Uterus (tissue), 3 donors: ENCODE measurements at regions not wholly inside any gene's neighbourhood (a gene's known extent, or its start where the extent isn't known, plus 50 kb on each side); places are given as distances from the start of the nearest gene placed in this dataset. TPM values are rescaled to one million over a fixed set of nuclear protein-coding genes. Genes with fewer than 3 reads are reported as not detected.

ENCODE experiments used
- DNase-seq, 2 donors: peaks; one replicate each; pipeline ENCODE4 v3.0.0-alpha.2; 2019 to 2020
- H3K27ac ChIP-seq, 2 donors: fragments of 200-600 bp; sonication (generic); 1 replicate in 1 of 2; 2 replicates in 1 of 2; pipeline ENCODE4 v1.5.1; 2016 to 2018
- H3K27me3 ChIP-seq, 2 donors: fragments of 200-600 bp; sonication (generic); one replicate each; pipeline ENCODE4 v1.5.1; 2018 to 2019; ENCODE audit warnings: control low read depth in 1 of 2
- H3K36me3 ChIP-seq, 2 donors: fragments of 200-600 bp; sonication (generic); one replicate each; pipeline ENCODE4 v1.5.1; 2019; ENCODE audit warnings: control low read depth in 1 of 2
- H3K4me1 ChIP-seq, 2 donors: fragments of 200-600 bp; sonication (generic); one replicate each; pipeline ENCODE4 v1.5.1; 2018 to 2019; ENCODE audit warnings: control low read depth in 1 of 2
- H3K4me3 ChIP-seq, 2 donors: fragments of 200-600 bp; sonication (generic); 1 replicate in 1 of 2; 2 replicates in 1 of 2; pipeline ENCODE4 v1.5.1; 2018 to 2019; ENCODE audit warnings: mild to moderate bottlenecking in 1 of 2
- H3K9me3 ChIP-seq, 2 donors: fragments of 200-600 bp; sonication (generic); one replicate each; pipeline ENCODE4 v1.5.1; 2019; ENCODE audit warnings: control low read depth in 1 of 2
- CTCF ChIP-seq, 4 experiments: fragments of 200-600 bp in 2 of 4; fragments of 450-650 bp in 2 of 4; sonication (generic) in 2 of 4; IDR thresholded peaks; one replicate each; pipeline ENCODE4 v1.5.1; 2016 to 2019; ENCODE audit warnings: antibody characterized with exemption in 4 of 4, mild to moderate bottlenecking in 2 of 4, moderate library complexity in 1 of 4
- POLR2A ChIP-seq, 2 donors: fragments of 450-650 bp; IDR thresholded peaks; one replicate each; pipeline ENCODE4 v1.6.1; 2016; ENCODE audit warnings: antibody characterized with exemption in 2 of 2, mild to moderate bottlenecking in 1 of 2, moderate library complexity in 1 of 2
- intact Hi-C: fragments of 100-400 bp; cut with DNase I; formaldehyde crosslinking; loops from one replicate; pipeline ENCODE4 v1.15.1; 2023; ENCODE audit warnings: low total_unique reads
- small RNA-seq: library from RNA; depleted of rRNA; stranded (forward); fragments of <200 nt; gene quantifications from one replicate; pipeline ENCODE3, GENCODE V24; 2016
- donor health status: DM: yes; HTN: yes; CAD: no.

GRCh38 chr1:38102636-38103035 is 56.0 kb upstream of the POU3F1 start:
- Histone ChIP-seq H3K4me3 (no peak overlapping the region), H3K9me3 (no peaks in the 10 kb centered on the region), H3K4me1 (no peaks in the 10 kb centered on the region), H3K36me3 (no peaks in the 10 kb centered on the region), H3K27me3 (no peaks in the 10 kb centered on the region), H3K27ac (no peak overlapping the region)
- intact Hi-C loops = no loop called here
- no peak for TF ChIP-seq POLR2A (IDR thresholded peaks at IDR 0.05)
- TF ChIP-seq CTCF (IDR thresholded peaks at IDR 0.05) = no peak
- no peak for DNase-seq

DNA sequence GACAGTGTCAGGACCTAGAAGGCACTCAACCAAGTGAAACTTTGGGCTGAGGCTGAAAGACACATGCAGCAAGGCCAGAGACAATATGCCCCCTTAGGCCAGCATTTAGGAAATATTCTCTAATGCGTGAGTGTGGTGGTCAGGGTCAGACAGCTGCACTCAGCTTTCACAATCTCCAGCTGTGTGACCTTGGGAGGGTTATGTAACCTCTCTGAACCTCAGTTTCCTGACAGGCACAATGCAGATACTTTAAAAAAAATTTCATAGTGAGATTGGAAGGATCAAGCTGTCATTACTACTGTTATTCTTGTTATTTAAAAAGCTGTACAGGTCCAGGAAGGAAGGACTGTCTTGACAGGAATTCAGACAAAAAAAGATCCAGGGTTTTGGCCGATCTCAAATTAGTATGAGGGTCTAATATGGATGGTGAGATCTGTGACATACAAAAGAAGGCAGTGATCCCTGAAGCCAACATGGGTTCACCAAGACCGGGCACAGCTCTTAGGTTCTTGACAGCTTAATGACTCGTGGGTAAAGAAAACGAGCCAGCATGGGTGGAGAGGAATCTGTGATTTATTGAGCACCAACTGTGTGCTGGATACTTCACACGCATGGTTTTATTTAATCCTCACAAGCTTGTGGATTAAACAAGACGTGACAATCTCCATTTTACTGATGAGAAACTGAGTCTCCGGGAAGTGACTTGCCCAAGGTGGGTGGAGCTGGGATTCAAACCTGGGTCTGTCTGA is 54.6 kb upstream of the POU3F1 start:
- Histone ChIP-seq H3K27ac (no peak overlapping the region), H3K27me3 (no peaks in the 10 kb centered on the region), H3K4me1 (no peaks in the 10 kb centered on the region), H3K4me3 (no peak overlapping the region), H3K36me3 (no peaks in the 10 kb centered on the region), H3K9me3 (no peaks in the 10 kb centered on the region)
- no peak for DNase-seq
- intact Hi-C loops = no loop called here
- TF ChIP-seq CTCF (IDR thresholded peaks at IDR 0.05) (no peak), POLR2A (IDR thresholded peaks at IDR 0.05) (no peak)

GRCh38 chr1:38098101-38098847 is 51.7 kb upstream of the POU3F1 start:
- intact Hi-C loops = no loop called here
- Histone ChIP-seq H3K27me3 (no peaks in the 10 kb centered on the region), H3K4me1 (no peaks in the 10 kb centered on the region), H3K9me3 (no peaks in the 10 kb centered on the region), H3K36me3 (no peaks in the 10 kb centered on the region), H3K4me3 (no peak overlapping the region), H3K27ac (no peak overlapping the region)
- DNase-seq = no peak
- TF ChIP-seq POLR2A (IDR thresholded peaks at IDR 0.05) (no peak), CTCF (IDR thresholded peaks at IDR 0.05) (no peak)

DNA sequence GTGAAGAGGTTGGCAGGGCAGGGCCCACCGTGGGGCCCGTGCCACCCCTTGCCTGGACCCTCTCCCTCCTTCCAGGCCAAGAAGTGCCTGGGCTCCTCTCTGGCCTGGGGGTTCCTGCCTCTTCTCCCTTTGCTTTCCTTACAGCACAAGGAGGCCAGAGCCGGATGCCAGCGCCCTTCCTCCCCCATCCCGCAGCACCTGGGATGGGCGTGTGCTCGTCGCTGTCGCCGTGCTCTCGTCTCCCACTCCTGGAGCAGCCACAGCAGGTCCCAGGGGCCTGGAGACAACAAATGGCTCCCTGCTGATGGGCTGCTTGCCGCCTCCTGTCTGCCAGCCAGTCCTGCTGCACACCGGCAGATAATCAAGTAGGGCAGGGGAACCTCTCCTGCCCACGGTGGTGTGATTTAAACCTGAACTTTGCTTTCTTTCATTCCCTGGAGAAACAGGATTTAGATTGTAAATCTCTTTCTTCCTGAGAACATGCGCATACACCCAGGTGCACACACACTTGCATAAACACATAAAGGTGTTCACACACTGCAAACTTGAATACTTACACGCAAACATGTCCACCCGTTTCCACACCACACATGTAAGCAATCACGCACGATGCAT is 50.8 kb upstream of the POU3F1 start:
- H3K36me3 ChIP-seq = no peaks in the 10 kb centered on the region
- intact Hi-C loops = no loop called here
- no peaks in the 10 kb centered on the region for H3K4me1 ChIP-seq
- no peak overlapping the region for H3K4me3 ChIP-seq
- TF ChIP-seq POLR2A (IDR thresholded peaks at IDR 0.05) (no peak), CTCF (IDR thresholded peaks at IDR 0.05) (no peak)
- DNase-seq = no peak
- H3K27ac ChIP-seq = no peak overlapping the region
- H3K9me3 ChIP-seq = no peaks in the 10 kb centered on the region
- H3K27me3 ChIP-seq = no peaks in the 10 kb centered on the region

Small RNA genes lying in the stretch of these regions (small RNA-seq; reads per million reads assigned to genes)
- gene RNU6-753P = not detected
